ENCODE measurements at regions not wholly inside any gene's neighbourhood (a gene's known extent, or its start where the extent isn't known, plus 50 kb on each side); places are given as distances from the start of the nearest gene placed in this dataset.
"Not testable (repeated sequence)": the region's sequence is repeated elsewhere in the genome, so short reads cannot be mapped to it uniquely, and the experiment has no call there.

GRCh38 chr2:145807554-145807953 lies 1287.6 kb upstream of the ZEB2 start:
- in situ Hi-C loops (cut with MboI; ENCODE audit: low sequenced_read_pairs): no loop called here

DNA sequence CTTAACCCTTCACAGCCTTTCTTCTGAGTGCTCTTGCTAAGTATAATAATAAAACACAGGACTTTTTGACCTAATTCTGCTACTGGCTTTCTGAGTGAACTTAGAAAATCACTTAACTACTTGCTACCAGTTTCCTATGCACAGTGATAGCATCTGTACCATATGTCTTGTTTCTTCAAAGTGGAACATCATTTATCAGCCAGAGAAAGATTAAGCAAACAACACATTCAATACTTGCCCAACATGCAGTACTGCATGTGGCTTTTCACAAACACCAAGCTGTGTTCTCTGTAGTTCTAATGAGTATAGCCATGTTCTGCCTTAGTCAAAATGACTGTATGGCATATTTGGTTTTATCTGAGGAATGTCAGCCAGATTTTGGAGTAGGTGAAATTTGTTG lies 1286.6 kb upstream of the ZEB2 start:
- in situ Hi-C loops (cut with MboI; ENCODE audit: low sequenced_read_pairs): no loop called here

- in situ Hi-C loops (cut with MboI; ENCODE audit: low sequenced_read_pairs): no loop called here
Measured at GRCh38 chr2:145802133-145802532, 1282.2 kb upstream of the ZEB2 start.

GRCh38 chr2:145801210-145801609 lies 1281.3 kb upstream of the ZEB2 start:
- in situ Hi-C loops (cut with MboI; ENCODE audit: low sequenced_read_pairs): no loop called here

DNA sequence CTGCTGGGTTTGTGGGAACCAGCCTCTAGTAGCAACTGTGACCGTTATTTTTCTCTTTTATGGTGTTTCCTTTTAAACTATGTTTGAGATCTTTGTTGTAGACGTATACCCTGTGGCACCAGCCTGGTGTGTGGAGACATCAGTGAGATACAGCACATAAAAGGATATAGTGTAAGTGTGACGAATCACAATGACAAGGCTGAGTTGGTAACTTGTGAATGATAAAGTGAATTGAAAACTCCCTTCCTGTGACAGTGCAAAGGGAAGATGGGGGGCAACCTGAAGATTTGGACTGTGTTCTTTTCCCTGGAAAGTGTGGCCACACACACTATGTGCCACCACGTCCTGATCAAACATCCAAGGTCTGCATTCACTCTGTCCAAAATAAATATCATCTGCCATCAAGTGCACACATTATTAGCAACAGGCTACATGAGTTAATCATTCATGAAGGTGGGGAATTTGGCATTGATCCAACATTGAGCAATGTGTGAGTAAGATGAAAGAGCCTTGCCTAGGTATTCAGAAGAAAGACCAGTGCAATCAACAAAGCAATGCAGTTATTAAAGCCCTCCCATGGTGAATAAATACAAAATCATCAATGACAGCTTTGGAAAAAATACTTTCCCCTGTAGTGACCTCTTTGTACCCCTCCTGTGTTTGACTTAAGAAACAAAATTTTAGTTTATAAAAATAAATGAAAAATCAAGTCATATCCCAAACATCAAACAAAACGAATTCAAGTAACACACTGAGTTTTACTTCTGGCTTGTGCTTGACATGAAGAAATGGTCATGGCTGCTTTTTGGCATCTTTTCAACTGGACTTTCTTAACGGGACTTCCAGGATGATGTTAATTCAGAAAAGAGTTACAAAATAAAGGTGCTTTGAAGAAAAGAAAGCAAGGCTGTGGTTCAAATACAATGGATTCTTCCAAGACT lies 1280.5 kb upstream of the ZEB2 start:
- in situ Hi-C loops (cut with MboI; ENCODE audit: low sequenced_read_pairs): no loop called here

DNA sequence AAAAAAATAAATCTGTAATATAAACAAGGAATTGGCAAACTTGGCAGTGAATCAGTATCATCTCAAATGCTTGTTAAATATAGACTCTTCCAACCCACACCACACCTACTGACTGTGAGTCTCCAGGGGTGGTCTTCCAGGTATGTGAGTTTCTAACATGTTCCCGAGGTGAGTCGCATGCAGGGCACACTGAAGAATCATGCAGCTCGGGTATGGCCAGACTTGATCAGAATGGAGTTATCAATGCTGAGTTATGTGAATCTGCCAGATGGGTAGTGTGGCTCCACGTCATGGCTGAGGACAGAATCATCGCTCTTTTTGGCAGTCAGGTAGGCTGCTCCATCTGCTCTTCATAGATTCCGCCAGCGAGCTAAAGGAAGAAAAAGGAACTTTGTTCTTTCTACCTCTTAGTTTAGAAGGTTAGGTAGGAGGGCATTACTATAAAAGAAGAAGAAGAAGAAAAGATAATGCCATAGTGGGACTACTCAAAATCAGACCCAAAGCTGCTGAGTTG lies 1279.7 kb upstream of the ZEB2 start:
- in situ Hi-C loops (cut with MboI; ENCODE audit: low sequenced_read_pairs): no loop called here

- in situ Hi-C loops (cut with MboI; ENCODE audit: low sequenced_read_pairs): no loop called here
Measured at GRCh38 chr2:145798419-145798818, 1278.5 kb upstream of the ZEB2 start.

DNA sequence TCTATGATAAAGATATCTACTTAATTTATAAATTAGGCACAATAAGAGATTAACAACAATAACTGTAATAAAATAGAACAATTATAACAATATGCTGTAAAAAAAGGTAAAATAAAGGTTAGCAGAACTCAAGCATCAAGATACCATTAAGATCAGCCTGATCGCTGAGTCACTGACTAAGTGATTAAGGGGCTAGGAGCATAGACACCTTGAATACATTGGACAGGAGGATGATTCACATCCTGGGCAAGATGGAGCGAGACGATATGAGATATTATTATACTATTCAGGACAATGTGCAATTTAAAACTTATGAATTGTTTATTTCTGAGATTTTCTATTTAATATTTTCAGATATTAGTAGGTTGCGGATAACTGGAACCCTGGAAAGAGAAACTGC lies 1277.8 kb upstream of the ZEB2 start:
- in situ Hi-C loops (cut with MboI; ENCODE audit: low sequenced_read_pairs): no loop called here

- in situ Hi-C loops (cut with MboI; ENCODE audit: low sequenced_read_pairs): no loop called here
Measured at GRCh38 chr2:145792745-145793144, 1272.8 kb upstream of the ZEB2 start.

DNA sequence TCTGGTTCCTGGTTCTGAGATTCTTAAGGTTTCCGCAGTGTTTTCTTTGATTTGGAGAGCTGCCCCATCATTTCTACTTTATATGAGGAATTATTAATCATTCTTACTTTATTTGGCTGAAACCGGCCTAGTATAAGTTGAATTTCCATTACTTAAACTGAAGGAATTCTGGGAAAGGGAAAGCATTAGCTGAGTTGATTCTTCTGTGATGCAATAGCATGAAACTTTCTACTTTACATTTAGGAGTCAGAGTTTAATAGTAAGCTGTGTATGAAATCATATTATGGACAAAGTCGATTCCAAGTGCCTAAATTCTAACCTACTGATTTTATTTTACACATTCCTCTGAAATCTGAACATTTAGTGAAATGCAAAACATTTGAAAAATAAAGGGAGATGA lies 1269.7 kb upstream of the ZEB2 start:
- in situ Hi-C loops (cut with MboI; ENCODE audit: low sequenced_read_pairs): no loop called here

DNA sequence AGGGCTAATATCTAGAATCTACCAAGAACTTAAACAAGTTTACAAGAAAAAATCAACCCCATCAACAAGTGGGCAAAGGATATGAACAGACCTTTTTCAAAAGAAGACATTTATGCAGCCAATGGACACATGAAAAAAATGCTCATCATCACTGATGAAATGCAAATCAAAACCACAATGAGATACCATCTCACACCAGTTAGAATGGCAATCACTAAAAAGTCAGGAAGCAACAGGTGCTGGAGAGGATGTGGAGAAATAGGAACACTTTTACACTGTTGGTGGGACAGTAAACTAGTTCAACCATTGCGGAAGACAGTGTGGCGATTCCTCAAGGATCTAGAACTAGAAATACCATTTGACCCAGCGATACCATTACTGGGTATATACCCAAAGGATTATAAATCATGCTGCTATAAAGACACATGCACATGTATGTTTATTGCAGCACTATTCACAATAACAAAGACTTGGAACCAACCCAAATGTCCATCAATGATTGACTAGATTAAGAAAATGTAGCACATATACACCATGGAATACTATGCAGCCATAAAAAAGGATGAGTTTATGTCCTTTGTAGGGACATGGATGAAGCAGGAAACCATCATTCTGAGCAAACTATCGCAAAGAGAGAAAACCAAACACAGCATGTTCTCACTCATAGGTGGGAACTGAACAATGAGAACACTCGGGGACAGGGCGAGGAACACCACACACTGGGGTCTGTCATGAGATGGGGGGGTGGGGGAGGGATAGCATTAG lies 1267.9 kb upstream of the ZEB2 start:
- in situ Hi-C loops (cut with MboI; ENCODE audit: low sequenced_read_pairs): not testable (repeated sequence)

GRCh38 chr2:145782607-145783006 lies 1262.7 kb upstream of the ZEB2 start:
- in situ Hi-C loops (cut with MboI; ENCODE audit: low sequenced_read_pairs): not testable (repeated sequence)

DNA sequence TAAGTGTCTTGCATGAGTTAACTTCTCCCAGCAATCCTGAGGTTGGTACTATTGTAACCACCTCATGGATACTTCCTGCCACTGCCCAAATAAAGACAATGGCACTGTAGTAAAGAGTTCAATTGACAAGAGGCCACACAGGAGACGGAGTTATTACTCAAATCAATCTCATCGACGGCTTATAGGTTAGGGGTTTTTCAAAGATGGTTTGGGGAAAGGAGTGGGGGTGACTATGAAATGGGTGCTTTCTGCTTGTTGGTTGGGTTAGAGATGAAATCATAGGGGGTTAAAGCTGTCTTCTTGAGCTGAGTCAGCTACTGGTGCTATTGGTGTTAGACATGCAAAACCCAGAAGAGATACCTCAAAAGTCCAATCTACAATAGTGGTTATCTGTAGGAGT lies 1258.0 kb upstream of the ZEB2 start:
- in situ Hi-C loops (cut with MboI; ENCODE audit: low sequenced_read_pairs): no loop called here

- in situ Hi-C loops (cut with MboI; ENCODE audit: low sequenced_read_pairs): no loop called here
Measured at GRCh38 chr2:145777297-145777696, 1257.4 kb upstream of the ZEB2 start.

DNA sequence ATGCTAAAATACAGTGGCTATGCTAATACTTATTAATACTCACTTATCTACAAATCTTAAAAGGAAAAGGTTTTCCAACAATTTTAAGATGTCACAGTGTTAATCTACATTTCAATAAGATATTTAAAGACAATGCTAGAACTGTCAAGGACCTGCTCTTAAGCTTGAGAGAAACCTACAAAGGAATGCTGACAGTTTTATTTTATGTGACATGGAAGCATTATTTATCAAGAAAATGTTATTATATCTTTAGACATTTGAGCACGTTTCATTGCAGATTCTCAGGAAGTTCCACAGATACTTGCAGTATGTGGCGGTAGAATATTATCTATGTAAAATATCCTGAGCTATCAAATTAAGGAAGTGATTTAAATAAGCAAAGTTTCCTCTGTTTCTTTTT lies 1255.7 kb upstream of the ZEB2 start:
- in situ Hi-C loops (cut with MboI; ENCODE audit: low sequenced_read_pairs): no loop called here

- in situ Hi-C loops (cut with MboI; ENCODE audit: low sequenced_read_pairs): no loop called here
Measured at GRCh38 chr2:145771525-145771924, 1251.6 kb upstream of the ZEB2 start.

DNA sequence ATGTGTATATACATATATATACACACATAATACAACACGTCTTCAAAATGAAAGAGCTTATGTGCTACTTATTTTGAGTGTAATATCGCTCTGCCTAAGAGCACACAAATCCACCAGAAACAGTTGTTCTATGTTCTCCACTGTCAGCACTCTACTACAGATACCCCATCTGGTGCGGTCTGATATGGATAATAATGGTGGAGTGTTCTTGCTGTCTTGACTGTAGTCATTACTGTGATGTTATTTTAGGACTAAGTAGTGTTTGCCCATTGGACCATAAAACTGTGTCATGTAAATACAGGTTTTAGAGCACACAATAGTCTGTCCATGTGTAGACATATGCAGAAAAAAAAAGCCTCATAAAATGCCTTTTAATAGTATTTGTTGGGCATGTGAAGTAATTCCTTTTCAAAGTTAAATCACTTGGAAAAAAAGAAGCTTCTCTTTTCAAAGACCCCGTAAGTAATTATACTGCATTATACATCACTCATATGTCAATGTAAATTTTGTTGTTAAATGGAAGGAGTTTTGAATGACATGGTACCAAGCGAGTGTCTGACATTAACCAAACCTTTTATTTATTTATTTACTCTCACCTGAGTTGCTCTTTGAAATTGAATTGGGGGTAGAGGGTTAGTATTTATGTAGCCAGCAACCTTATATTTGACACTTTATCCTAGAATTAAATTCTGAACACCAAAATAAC lies 1249.2 kb upstream of the ZEB2 start:
- in situ Hi-C loops (cut with MboI; ENCODE audit: low sequenced_read_pairs): no loop called here

DNA sequence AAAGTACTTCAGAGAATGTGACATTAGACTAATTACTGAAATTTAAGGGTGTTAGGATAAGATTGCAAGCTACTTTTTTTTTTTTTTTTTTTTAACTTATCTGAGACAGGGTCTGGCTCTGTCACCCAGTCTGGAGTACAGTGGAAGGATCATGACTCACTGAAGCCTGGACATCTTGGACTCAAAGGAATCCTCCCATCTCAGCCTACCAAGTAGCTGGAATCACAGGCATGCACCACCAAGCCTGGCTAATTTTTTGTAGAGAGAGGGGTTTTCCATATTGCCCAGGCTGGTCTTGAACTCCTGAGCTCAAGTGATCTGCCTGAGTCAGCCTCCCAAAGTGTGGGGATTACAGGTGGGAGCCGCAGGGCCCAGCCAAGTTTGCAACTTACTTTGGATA lies 1246.0 kb upstream of the ZEB2 start:
- in situ Hi-C loops (cut with MboI; ENCODE audit: low sequenced_read_pairs): no loop called here

DNA sequence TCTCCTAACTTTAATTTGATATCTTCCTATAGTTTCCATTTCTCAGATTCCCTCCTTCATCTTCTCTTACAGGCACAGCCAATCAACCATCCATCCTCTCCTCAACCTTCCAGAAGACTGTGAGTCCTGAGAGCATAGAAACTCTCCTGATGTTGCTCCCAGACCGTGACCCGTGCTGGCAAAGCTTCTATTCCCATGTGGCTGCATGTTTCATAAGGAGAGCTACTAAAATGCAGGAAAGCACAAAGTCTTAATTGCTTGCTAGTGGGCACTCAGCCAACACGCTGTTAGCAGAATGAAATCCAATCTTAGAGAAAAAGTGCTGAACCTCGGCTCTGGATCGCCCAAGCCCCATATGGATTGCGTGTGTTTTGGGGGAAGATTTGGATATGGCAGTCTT lies 1244.7 kb upstream of the ZEB2 start:
- in situ Hi-C loops (cut with MboI; ENCODE audit: low sequenced_read_pairs): no loop called here

- in situ Hi-C loops (cut with MboI; ENCODE audit: low sequenced_read_pairs): no loop called here
Measured at GRCh38 chr2:145760781-145761649, 1241.1 kb upstream of the ZEB2 start.
